Peyer's patch (tissue), 4 donors: ENCODE measurements at regions not wholly inside any gene's neighbourhood (a gene's known extent, or its start where the extent isn't known, plus 50 kb on each side); places are given as distances from the start of the nearest gene placed in this dataset.

Experiments
- CTCF ChIP-seq, 6 experiments: fragments of 450-650 bp in 4 of 6; fragments of 200-600 bp in 2 of 6; sonication (generic) in 1 of 6; IDR thresholded peaks; one replicate each; pipeline ENCODE4 v1.5.1; 2017 to 2019; ENCODE audit warnings: antibody characterized with exemption in 6 of 6, mild to moderate bottlenecking in 3 of 6, moderate library complexity in 1 of 6
- POLR2A ChIP-seq, 2 donors: fragments of 450-650 bp; IDR thresholded peaks; one replicate each; pipeline ENCODE4 v1.5.1; 2017; ENCODE audit warnings: antibody characterized with exemption in 2 of 2, mild to moderate bottlenecking in 2 of 2, moderate library complexity in 2 of 2

GRCh38 chr5:2047341-2047927 is 164.7 kb upstream of the IRX4 start:
- TF ChIP-seq CTCF (IDR thresholded peaks at IDR 0.05) (no peak), POLR2A (IDR thresholded peaks at IDR 0.05) (no peak)
